ENCODE measurements at regions not wholly inside any gene's neighbourhood (a gene's known extent, or its start where the extent isn't known, plus 50 kb on each side); places are given as distances from the start of the nearest gene placed in this dataset.

DNA sequence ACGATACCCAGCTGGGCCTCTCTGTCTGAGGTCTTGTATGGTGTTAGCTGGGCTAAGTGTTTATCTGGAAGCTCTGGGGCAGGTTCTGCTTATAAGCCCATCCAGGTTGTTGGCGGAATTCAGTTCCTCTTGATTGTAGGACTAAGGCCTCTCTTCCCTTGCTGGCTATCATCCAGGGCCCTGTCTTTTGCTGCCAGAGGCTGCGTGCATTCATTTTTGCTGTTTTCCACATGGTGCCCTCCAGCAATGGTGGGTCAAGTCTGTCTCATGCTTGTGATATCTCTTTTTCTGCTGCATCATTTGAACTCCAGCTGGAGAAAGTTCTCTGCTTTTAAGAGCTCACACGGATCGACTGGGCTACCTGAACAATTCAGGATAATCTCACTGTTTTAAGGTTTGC, 105.7 kb upstream of the ZNF618 start:
- H3K27ac ChIP-seq = no peak overlapping the region
- H3K4me1 ChIP-seq (ENCODE audit: control insufficient read depth in 1 of 2, insufficient read depth in 1 of 2, low read depth in 1 of 2, low read length in 1 of 2) = no peaks in the 10 kb centered on the region
- H3K9me3 ChIP-seq = no peaks in the 10 kb centered on the region
- no peak overlapping the region for H3K4me3 ChIP-seq (ENCODE audit: low read depth in 1 of 2, low read length in 1 of 2)
- no peaks in the 10 kb centered on the region for H3K36me3 ChIP-seq
- TF ChIP-seq, protein P1, sequence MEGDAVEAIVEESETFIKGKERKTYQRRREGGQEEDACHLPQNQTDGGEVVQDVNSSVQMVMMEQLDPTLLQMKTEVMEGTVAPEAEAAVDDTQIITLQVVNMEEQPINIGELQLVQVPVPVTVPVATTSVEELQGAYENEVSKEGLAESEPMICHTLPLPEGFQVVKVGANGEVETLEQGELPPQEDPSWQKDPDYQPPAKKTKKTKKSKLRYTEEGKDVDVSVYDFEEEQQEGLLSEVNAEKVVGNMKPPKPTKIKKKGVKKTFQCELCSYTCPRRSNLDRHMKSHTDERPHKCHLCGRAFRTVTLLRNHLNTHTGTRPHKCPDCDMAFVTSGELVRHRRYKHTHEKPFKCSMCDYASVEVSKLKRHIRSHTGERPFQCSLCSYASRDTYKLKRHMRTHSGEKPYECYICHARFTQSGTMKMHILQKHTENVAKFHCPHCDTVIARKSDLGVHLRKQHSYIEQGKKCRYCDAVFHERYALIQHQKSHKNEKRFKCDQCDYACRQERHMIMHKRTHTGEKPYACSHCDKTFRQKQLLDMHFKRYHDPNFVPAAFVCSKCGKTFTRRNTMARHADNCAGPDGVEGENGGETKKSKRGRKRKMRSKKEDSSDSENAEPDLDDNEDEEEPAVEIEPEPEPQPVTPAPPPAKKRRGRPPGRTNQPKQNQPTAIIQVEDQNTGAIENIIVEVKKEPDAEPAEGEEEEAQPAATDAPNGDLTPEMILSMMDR (IDR thresholded peaks at IDR 0.05) = no peak
- no peaks in the 10 kb centered on the region for H3K27me3 ChIP-seq

DNA sequence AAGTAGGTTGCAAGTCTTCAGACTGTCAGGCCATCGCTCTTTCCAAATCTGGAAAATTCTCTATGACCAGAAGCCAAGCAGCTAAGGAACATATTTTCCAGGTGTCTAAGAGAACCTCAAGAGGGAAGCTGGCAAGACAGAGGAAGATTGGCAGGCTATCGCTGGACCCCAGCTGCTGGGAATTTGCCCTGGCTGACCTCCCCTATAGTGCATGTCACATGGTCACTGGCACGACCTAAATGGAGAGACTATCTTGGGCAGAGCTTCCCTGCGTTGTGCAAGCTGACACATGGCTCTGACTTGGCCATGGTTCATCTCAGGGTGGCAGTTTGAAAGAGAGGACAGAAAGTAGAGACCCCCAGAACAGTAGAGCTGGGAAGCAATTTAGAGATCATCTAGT, 104.9 kb upstream of the ZNF618 start:
- H3K27me3 ChIP-seq = no peaks in the 10 kb centered on the region
- H3K36me3 ChIP-seq = no peaks in the 10 kb centered on the region
- H3K4me1 ChIP-seq (ENCODE audit: control insufficient read depth in 1 of 2, insufficient read depth in 1 of 2, low read depth in 1 of 2, low read length in 1 of 2) = no peaks in the 10 kb centered on the region
- H3K4me3 ChIP-seq (ENCODE audit: low read depth in 1 of 2, low read length in 1 of 2) = no peak overlapping the region
- H3K9me3 ChIP-seq = no peaks in the 10 kb centered on the region
- TF ChIP-seq, protein P1 (IDR thresholded peaks at IDR 0.05) = no peak
- no peak overlapping the region for H3K27ac ChIP-seq

DNA sequence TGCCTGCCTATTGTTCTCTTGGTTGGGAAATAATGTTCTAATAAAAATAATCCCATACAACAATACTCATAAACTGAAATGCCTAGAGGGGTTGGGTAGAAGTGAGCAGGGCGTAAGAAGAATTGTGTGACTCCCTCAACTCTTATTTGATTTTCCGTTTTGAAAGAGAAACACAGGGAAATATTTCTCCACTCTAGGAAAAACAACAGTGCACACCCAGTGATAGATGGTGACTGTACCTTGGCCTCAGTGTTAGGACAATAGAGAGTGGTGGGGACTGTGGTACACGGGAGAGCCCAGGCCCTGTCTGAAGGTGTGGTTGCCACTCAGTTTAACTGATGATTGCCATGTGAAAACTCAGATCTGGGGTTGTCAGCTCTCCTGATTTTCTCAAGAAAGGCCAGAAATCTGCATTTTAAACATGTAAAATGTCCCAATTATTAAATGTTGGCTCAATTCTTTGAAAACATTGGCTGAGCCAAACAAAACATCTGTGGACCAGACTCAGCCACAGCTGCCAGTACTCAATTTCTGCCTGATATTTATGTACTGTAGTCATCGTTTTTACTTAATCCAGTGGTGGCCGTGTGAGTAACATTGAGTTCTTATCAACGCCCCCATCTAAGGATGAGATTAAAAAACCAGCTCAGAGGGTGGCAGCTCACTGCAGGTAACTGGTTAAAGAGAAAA, 103.8 kb upstream of the ZNF618 start:
- Histone ChIP-seq H3K9me3 (no peaks in the 10 kb centered on the region), H3K4me1 (ENCODE audit: control insufficient read depth in 1 of 2, insufficient read depth in 1 of 2, low read depth in 1 of 2, low read length in 1 of 2) (no peaks in the 10 kb centered on the region), H3K36me3 (no peaks in the 10 kb centered on the region), H3K27me3 (peaks cover 4% of the 10 kb centered on the region), H3K4me3 (ENCODE audit: low read depth in 1 of 2, low read length in 1 of 2) (no peak overlapping the region), H3K27ac (no peak overlapping the region)
- TF ChIP-seq, protein P1 (IDR thresholded peaks at IDR 0.05) = no peak

DNA sequence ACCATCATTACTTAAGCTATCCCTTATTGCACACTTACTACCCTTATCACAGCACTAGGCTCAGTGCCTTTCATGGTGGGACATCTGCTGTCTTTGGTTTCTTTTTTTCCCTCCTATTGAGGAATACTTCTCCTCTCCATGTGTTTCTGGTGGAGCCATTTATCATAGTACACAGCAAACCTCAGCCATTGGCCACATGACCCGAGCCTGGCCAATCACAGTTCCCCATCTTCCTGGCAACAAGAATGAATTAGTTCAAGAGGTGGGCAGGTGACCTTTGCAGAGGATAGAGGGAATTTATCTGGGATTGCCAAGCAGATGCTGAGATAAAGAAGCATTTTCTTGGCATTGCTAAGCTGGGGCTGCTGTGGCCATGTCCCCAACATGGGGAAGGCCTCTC, 101.1 kb upstream of the ZNF618 start:
- TF ChIP-seq, protein P1 (IDR thresholded peaks at IDR 0.05) = no peak
- H3K4me1 ChIP-seq (ENCODE audit: control insufficient read depth in 1 of 2, insufficient read depth in 1 of 2, low read depth in 1 of 2, low read length in 1 of 2) = no peaks in the 10 kb centered on the region
- H3K9me3 ChIP-seq = no peaks in the 10 kb centered on the region

DNA sequence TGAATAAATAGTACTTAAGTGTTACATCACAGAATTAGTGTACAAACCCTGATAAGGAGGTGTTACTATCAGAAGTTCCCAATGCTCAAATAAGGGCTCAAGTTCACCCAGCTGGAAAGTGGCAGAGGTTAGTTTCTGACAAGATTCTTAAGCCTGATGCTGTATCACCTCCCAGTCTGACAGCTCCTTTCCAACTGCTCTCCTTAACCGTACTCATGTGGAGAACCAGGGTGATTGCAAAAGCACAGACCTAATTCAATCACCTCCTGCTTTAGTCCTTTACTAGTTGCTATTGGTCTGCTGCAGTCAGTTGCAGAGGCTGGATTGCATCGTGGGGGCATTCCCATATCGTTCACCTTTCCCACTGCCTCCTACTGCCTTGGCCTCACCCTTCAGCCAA, 100.4 kb upstream of the ZNF618 start:
- Histone ChIP-seq H3K27me3 (peaks cover 4% of the 10 kb centered on the region), H3K4me1 (ENCODE audit: control insufficient read depth in 1 of 2, insufficient read depth in 1 of 2, low read depth in 1 of 2, low read length in 1 of 2) (no peaks in the 10 kb centered on the region), H3K9me3 (no peaks in the 10 kb centered on the region), H3K4me3 (ENCODE audit: low read depth in 1 of 2, low read length in 1 of 2) (no peak overlapping the region), H3K27ac (no peak overlapping the region), H3K36me3 (no peaks in the 10 kb centered on the region)
- TF ChIP-seq, protein P1 (IDR thresholded peaks at IDR 0.05) = no peak

More for the DNA sequence above, 101.1 kb upstream of the ZNF618 start:
- Histone ChIP-seq H3K4me3 (ENCODE audit: low read depth in 1 of 2, low read length in 1 of 2) (no peak overlapping the region), H3K36me3 (no peaks in the 10 kb centered on the region), H3K27ac (no peak overlapping the region), H3K27me3 (peaks cover 4% of the 10 kb centered on the region)

Measured in neutrophil (primary cell).